BJ (cell line): ENCODE measurements at regions not wholly inside any gene's neighbourhood (a gene's known extent, or its start where the extent isn't known, plus 50 kb on each side); places are given as distances from the start of the nearest gene placed in this dataset.

Source experiments
- CTCF ChIA-PET: fragments of 350-600 bp; formaldehyde crosslinking; extraction: SDS; loops from one replicate; lab custom pipeline; 2021; ENCODE audit warnings: antibody characterized with exemption, inconsistent platforms; lab: Yijun Ruan, JAX
- POLR2A ChIA-PET: fragments of 300-600 bp; sonication (Branson Sonifier 250); formaldehyde crosslinking; extraction: SDS; loops from one replicate; lab custom pipeline; 2021; ENCODE audit warnings: antibody characterized with exemption; lab: Charles Lee
- DNase-seq: peaks from one replicate; pipeline ENCODE4 v3.0.0-alpha.2; 2011; ENCODE audit warnings: low read depth
- H3K27me3 ChIP-seq: 2 replicates; pipeline ENCODE4 v1.6.0; 2011; ENCODE audit warnings: low read length; ENCODE audit not compliant: control insufficient read depth, insufficient read depth
- H3K36me3 ChIP-seq: 2 replicates; pipeline ENCODE4 v1.5.1; 2011; ENCODE audit warnings: low read length; ENCODE audit not compliant: control insufficient read depth, insufficient read depth
- H3K4me3 ChIP-seq: 2 replicates; pipeline ENCODE4 v1.5.1; 2011; ENCODE audit warnings: low read depth, mild to moderate bottlenecking, control low read depth, low read length
- TF ChIP-seq, protein P1 (sequence below): IDR thresholded peaks from 2 replicates; pipeline ENCODE4 v1.5.1; 2011; ENCODE audit warnings: low read depth, mild to moderate bottlenecking, control low read depth, inconsistent platforms, low read length, moderate library complexity; ENCODE audit not compliant: insufficient read depth

DNA sequence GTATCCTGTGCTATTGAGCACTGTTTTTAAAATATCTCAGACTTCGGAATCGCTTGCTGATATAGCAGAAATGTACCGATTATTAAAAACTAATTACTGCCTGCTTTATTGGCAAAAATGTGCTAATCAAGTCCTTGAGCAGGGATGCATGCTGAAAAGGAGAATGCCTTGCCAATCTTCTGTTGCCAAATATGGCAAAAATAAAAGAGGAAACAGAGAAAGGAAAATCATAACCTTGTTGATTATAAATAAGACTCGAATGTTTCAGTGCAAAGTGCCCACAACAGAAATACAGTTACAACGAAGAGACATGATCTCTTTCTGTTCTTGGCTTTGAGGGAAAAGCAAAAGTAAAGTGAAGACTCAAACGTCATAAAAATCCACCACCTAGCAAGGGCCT, 248.5 kb downstream of the TMEM182 start:
- TF ChIP-seq, protein P1, sequence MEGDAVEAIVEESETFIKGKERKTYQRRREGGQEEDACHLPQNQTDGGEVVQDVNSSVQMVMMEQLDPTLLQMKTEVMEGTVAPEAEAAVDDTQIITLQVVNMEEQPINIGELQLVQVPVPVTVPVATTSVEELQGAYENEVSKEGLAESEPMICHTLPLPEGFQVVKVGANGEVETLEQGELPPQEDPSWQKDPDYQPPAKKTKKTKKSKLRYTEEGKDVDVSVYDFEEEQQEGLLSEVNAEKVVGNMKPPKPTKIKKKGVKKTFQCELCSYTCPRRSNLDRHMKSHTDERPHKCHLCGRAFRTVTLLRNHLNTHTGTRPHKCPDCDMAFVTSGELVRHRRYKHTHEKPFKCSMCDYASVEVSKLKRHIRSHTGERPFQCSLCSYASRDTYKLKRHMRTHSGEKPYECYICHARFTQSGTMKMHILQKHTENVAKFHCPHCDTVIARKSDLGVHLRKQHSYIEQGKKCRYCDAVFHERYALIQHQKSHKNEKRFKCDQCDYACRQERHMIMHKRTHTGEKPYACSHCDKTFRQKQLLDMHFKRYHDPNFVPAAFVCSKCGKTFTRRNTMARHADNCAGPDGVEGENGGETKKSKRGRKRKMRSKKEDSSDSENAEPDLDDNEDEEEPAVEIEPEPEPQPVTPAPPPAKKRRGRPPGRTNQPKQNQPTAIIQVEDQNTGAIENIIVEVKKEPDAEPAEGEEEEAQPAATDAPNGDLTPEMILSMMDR, result no peak
- CTCF ChIA-PET, result no interaction called here
- H3K36me3 ChIP-seq, result no peaks in the 10 kb centered on the region
- DNase-seq, result no peak
- H3K4me3 ChIP-seq, result no peak overlapping the region
- POLR2A ChIA-PET, result no interaction called here
- H3K27me3 ChIP-seq, result no peaks in the 10 kb centered on the region

DNA sequence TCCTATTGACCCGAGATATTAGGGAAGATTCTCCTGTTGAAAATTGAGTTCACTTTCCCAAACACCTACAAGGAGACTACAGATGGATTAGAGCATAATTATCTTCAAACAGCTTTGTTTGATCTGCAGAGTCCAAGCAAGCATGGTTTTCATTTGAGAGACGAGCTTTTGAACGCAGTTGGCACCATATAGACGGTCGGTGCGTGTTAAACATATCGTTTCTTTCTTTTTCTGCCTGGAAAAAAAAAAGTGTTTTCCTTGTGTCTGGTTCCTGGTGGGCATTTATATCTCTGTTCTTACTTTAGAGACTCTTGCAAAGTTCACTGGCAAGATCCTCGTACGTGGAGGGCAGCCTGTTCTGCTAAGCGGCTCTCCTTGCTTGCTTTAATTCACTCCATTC, 248.9 kb downstream of the TMEM182 start:
- DNase-seq, result no peak
- ChIA-PET POLR2A (no interaction called here), CTCF (no interaction called here)
- Histone ChIP-seq H3K4me3 (no peak overlapping the region), H3K36me3 (no peaks in the 10 kb centered on the region), H3K27me3 (no peaks in the 10 kb centered on the region)
- TF ChIP-seq, protein P1, result no peak

DNA sequence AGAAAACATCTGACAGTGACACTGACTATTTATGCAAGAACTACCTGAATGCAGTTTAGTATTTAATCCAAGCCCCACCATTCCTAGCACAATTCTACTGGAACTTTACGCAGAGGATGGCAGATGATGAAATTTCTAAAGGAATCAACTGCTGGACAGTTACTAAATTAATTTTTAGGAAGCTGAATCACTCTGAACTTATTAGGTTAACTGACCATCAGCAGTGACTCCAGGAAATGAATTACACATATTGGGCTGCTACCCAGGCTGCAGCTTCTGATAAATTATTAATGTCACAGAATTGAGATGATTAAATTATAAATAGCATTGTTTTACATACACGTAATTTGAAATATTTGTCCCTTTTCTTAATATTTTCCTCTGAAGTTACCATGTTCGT, 250.8 kb downstream of the TMEM182 start:
- H3K36me3 ChIP-seq, result no peaks in the 10 kb centered on the region
- no peaks in the 10 kb centered on the region for H3K27me3 ChIP-seq
- CTCF ChIA-PET, result no interaction called here
- POLR2A ChIA-PET, result no interaction called here
- TF ChIP-seq, protein P1, result no peak
- DNase-seq, result no peak
- no peak overlapping the region for H3K4me3 ChIP-seq

DNA sequence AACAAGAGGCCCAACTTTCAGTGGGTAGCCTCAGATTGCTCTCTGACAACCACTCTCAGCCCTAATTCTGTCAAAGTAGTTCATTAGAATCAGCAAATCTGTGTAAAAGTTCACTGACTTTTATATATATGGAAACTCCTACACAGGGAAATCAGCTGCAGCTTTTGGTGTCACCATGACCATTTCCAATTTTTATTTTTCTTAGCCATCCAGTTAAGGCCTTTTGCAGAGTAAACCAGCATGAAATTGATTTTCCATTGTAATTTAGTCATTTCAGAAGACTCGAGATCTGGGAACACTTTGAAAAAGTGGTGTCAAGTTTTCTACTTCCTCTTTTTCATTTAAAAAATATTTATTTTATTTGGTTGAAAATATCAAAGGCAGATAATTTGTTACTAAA, 263.2 kb downstream of the TMEM182 start:
- CTCF ChIA-PET, result no interaction called here

DNA sequence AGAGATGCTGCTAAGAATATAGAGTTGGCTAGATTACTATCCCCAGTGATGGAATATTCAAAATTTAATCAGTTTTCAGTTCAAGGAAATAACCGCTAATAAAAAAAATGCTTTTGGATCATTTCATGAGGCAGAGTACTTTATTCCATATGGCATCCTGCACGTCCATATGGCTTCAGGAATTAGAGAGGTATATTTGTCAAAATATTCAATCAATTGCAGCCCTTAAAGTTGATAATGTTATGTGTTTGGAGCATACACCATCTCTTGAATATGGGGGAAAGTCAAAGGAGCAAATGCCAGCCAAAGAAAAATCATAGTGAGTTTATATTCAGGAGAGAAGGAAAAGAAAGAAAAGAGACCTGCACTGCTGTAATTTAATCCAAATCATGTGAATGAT, 266.4 kb downstream of the TMEM182 start:
- no peaks in the 10 kb centered on the region for H3K36me3 ChIP-seq
- H3K27me3 ChIP-seq, result no peaks in the 10 kb centered on the region
- ChIA-PET POLR2A (no interaction called here), CTCF (no interaction called here)
- TF ChIP-seq, protein P1, result no peak
- no peak for DNase-seq
- H3K4me3 ChIP-seq, result no peak overlapping the region

More for the DNA sequence above, 263.2 kb downstream of the TMEM182 start:
- TF ChIP-seq, protein P1, result no peak
- H3K27me3 ChIP-seq, result no peaks in the 10 kb centered on the region
- H3K36me3 ChIP-seq, result no peaks in the 10 kb centered on the region
- DNase-seq, result no peak
- no peak overlapping the region for H3K4me3 ChIP-seq
- POLR2A ChIA-PET, result no interaction called here
